ENCODE measurements at regions not wholly inside any gene's neighbourhood (a gene's known extent, or its start where the extent isn't known, plus 50 kb on each side); places are given as distances from the start of the nearest gene placed in this dataset.
"Not testable (repeated sequence)": the region's sequence is repeated elsewhere in the genome, so short reads cannot be mapped to it uniquely, and the experiment has no call there.

GRCh38 chr16:16879567-16880251 lies 500.8 kb downstream of the NPIPA7 start:
- DNase-seq (ENCODE audit: low read depth) = no peak

DNA sequence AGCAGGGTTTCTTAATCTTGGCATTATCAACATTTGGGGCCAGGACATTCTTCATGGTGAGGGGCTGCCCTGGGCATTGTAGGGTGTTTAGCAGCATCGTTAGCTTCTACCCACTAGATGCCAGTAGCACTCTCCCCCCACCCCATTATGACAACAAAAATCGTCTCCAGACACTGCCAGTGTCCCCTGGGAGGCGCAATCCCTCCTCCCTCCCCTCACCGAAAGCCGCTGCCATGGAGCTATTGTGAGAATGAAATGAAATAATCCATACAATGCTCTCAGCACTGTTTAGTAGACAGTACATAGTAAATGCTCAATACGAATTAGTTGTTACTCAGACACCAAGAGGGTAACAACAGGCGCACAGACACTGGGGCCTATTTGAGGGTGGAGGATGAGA lies 502.9 kb downstream of the NPIPA7 start:
- no peak for DNase-seq (ENCODE audit: low read depth)

GRCh38 chr16:16882766-16883165 lies 503.8 kb downstream of the NPIPA7 start:
- no peak for DNase-seq (ENCODE audit: low read depth)

DNA sequence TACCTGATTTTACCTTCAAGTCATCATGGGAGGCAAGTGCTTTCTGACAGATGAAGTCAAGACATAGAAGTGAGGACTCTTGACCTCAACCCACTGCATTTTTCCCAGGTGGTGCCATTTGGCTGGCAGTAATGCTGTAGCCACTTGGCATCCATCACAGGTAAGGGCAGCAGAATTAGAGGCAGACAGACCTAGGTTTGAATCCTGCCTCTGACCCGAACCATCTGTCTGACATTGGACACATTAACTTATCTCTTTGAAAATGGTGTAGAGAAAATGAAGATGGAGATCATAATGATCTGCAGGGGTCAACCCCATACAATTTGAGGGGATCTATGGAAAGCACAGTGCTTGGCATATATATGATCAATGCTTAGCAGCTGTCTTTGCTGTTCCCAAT lies 505.5 kb downstream of the NPIPA7 start:
- DNase-seq (ENCODE audit: low read depth) = no peak

DNA sequence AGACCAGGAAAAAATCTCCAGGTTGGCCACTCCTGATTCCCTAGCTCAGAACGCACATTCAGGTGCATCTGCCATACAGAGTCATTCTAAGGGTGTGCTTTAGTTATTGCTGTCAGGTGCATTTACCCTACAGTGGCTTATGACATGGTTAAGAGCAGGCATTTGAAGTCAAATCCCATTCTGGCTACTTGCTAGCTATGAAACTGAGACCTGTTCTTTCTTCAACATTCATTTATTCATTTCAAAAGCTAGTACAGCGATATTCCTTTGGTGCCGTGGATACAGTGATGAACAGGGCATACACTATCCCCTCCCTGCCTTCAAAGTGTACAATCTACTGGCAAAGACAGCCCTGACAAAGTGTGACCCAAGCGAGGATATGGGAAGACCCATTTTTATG lies 508.3 kb downstream of the NPIPA7 start:
- no peak for DNase-seq (ENCODE audit: low read depth)

- no peak for DNase-seq (ENCODE audit: low read depth)
These were observed 512.0 kb downstream of the NPIPA7 start for GRCh38 chr16:16890964-16891363.

DNA sequence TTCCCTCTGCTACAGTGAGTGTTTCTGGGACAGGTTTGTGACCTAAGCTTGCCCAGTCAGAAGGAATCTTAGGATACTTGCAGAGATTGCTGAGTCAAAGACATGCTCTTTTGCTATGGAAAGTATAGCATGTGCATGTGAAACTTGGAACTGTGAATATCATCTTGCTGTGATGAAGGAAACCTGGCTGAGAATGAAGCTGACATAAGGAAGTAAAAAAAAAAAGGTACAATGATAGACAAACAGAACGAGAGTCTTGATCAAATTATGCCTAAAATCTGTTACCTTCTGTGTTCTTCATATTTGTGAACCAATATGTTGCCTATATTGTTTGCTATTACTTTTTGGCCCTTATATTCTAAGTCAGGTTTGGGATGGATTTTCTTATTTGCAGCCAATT lies 525.7 kb downstream of the NPIPA7 start:
- DNase-seq (ENCODE audit: low read depth) = no peak

DNA sequence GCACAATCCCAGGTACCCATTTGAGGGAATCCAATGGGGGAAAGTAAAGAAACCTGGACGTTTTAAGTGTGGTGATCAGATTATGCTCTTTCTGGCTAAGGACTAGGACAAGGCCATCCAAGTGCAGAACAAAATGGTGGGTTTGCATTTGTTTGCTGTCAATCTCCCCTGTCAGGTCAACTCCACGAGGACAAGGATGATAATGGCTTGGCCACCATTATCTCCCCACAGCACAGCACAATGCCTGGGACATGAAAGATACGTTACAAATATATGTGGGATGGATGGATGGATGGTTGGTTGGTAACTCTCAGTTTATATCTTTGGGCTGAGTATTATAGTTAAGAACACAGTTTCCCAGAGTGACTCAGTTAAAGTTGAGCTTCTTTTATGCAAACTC lies 526.9 kb downstream of the NPIPA7 start:
- no peak for DNase-seq (ENCODE audit: low read depth)

GRCh38 chr16:16907089-16907488 lies 528.1 kb downstream of the NPIPA7 start:
- no peak for DNase-seq (ENCODE audit: low read depth)

- DNase-seq (ENCODE audit: low read depth) = no peak
These were observed 529.1 kb downstream of the NPIPA7 start for GRCh38 chr16:16908077-16908476.

DNA sequence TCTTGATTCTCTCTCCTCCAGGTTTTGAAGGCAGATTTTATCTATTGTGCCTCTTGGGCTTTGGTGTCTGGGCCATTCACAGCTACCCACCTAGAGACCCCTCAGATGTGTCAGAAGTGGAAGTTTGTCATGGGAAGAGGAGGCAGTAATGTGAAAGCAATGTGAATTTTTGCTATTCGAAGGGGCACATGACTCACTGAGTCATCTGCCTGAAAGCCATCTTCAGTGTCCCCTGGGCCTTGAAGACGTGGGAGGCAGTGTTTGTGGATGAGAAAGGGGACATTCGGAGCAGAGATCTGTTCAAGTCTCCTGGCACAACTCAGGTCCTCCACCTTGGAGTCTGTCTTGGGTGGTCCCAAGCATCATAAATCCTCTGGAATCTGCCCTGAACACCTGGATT lies 530.2 kb downstream of the NPIPA7 start:
- no peak for DNase-seq (ENCODE audit: low read depth)

DNA sequence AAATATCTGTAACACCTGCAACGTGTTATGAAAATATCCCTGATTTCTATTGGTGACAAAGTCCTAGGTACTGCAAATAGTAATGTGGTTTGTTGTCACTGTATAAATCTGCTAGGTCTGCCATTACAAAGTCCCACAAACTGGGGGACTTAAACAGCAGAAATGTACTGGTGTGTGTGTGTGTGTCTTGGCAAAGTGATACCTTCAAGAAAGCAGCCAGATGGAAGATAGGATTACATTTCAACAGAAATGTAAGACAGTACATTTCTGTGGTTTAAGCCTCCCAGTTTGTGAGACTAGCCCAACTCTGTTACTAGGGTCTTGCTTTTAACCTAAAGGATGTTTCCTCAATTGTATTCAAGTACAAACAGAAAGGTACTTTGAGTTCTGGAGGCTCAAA lies 531.7 kb downstream of the NPIPA7 start:
- DNase-seq (ENCODE audit: low read depth) = no peak

DNA sequence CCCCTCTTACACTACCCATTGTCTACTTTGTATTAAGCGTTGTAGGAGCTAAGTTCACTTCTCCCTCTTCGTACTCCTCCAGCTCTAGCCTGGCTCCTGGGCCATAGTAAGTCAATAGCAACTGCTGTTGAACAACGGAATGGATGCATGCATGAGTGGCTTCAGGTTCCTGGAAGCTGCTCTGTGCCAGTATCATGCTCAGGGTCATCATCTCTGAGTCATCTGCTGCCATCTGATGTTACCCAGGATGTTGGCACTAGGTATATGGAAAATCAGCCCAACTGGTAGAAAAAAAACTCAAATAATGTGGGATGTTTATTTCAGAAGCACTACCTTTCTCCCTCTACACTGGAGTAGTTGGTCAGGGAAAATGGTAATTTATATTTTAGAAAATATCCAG lies 536.8 kb downstream of the NPIPA7 start:
- no peak for DNase-seq (ENCODE audit: low read depth)

- no peak for DNase-seq (ENCODE audit: low read depth)
These were observed 538.3 kb downstream of the NPIPA7 start for GRCh38 chr16:16917191-16917785.

DNA sequence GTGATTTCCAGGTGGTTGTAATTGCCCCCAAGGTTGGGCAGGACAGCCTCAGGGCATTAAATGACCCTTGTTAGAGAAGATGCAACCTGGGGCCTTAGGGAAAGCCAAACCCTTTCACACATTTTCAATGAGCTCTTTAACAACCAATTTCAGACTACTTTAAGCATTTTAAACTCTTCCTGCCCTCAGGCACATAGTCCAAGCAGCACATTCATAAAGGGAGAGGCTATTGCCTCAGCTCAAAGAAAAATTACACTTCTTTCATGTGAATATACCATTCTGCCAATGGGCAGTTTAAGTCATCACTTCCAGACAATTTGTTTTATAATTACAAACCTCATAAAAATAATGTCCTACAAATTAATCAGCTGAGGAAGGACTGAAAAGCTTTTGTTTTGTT lies 544.5 kb downstream of the NPIPA7 start:
- DNase-seq (ENCODE audit: low read depth) = no peak

DNA sequence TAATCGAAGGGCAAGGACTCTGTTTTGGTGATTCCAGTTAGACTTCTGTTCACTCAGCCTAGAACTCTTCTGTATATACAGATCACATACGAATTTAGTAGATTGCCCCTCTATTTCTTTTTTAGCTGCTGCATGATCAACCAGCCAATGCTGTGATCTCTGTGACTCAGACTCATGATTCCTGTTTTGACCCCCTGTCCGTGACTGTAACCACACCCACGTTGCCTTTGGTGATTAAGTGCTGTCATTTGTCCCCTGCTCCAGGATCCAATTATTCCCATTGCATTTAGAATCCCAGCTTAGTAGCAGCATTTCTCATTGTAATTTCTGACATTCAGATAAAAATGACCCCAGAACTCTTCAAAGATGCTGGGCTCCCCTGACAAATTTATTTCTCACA lies 545.7 kb downstream of the NPIPA7 start:
- no peak for DNase-seq (ENCODE audit: low read depth)

GRCh38 chr16:16925432-16925831 lies 545.3 kb downstream of the XYLT1 start:
- no peak for DNase-seq (ENCODE audit: low read depth)

DNA sequence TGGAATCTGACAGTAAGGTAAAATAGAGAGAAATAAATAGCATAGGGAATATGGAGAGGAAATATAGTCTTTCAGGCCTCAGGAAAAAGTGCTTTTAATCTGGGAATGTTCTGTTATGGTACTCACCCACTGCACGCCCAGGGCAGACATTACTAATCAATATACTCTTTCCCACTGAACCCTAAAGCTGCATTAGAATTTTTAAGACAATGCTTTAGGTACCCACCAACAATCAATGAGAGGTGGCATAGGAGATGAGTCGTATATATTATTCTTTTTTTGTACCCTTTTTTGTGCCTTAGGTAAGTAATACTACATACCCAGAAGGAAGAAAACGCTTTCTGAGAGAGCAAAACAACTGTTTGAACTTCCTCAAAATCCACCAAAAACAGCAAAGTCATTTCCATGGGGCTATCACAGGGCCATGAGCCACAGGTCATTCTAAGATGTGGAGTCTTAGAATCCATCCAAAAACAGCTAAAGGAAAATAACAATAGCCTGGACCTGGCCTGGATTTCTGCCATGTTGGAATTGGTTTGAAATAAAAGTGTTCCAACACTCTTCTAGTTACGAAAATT lies 542.1 kb downstream of the XYLT1 start:
- DNase-seq (ENCODE audit: low read depth) = no peak

DNA sequence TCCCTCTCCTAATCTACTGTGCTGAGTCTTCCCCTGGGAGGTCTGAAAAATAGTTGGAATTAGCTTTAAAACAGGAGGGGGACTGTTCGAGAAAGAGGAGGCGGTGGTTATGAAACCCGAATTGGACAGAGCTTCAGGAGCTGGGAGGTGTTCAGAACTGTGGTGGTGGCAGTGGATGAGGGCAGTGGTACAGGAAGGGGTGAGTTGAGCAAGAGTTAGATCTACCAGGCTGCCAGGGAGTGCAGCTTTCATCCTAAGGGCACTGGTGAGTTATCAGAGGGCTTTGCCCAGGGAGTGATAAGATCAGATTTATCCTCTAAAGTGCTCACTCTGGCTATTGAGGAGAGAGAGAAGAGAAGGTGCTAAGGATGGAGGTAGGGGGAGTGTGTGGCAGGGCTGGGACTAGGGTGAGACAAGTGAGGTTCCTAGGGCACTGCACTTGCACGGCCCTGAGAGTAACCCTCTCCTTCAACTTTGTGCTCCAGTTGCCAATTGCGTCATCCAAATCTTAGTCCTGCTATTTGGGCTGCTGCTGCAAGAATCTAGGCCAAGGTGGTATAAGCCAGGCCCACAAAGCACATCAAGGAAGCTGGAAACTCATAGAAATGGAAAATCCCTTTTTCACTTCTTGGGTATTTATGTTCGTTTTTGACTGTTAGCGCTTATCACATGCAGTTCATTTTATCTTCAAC lies 540.3 kb downstream of the XYLT1 start:
- no peak for DNase-seq (ENCODE audit: low read depth)

DNA sequence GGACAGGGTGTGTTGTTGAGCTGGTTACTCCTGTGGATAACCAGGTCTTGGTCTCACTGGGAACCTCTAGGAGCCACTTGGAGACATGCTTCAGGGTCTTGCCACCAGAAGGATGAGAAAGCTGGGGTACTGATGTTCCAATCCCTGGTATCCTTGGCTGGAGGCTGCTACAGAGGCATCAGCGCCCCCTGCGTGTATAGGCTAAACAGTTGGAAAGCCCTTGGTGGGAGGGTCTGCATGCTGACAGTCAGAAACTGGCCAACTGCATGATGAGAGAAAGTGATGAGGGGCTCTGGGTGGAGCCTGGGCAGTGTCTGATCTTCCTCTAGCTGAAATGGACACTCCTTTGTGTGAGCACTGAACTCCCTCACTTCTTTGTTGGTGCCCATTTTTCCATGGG lies 536.9 kb downstream of the XYLT1 start:
- no peak for DNase-seq (ENCODE audit: low read depth)

GRCh38 chr16:16934660-16935059 lies 536.1 kb downstream of the XYLT1 start:
- DNase-seq (ENCODE audit: low read depth) = no peak

DNA sequence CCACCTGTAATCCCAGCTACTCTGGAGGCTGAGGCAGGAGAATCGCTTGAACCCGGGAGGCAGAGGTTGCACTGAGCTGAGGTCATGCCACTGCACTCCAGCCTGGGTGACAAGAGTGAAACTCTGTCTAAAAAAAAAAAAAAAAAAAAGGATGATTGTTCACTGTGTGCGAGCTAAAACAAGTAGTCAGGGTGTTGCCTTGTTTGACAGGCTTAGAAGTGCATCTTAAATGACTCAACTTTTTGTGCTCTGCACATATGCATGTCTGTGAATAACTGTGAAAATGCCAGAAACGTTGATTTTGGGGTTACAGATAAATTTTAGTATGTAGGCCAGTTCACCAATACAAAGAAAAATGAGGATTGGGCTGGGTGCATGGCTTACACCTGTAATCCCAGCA lies 534.9 kb downstream of the XYLT1 start:
- not testable (repeated sequence) for DNase-seq (ENCODE audit: low read depth)

DNA sequence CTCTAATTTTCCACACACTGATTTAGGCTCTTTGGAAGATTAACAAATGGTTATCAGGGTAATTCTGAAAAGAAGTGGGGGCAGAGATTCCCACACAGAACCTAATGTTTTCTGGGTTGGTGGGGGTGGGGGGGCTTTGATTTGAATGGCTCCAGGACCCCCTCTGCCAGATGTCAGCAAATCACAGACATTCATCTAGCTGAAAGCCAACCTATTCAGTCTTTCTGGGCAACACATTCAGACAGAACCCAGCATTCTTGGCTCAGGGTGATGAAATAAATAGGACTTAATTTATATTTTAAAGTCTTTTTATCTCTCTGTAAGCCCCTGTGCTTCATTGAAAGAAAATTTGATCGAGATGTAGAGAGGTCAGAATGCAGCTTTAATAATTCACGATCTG lies 533.2 kb downstream of the XYLT1 start:
- no peak for DNase-seq (ENCODE audit: low read depth)
